ENCODE measurements at regions not wholly inside any gene's neighbourhood (a gene's known extent, or its start where the extent isn't known, plus 50 kb on each side); places are given as distances from the start of the nearest gene placed in this dataset.

DNA sequence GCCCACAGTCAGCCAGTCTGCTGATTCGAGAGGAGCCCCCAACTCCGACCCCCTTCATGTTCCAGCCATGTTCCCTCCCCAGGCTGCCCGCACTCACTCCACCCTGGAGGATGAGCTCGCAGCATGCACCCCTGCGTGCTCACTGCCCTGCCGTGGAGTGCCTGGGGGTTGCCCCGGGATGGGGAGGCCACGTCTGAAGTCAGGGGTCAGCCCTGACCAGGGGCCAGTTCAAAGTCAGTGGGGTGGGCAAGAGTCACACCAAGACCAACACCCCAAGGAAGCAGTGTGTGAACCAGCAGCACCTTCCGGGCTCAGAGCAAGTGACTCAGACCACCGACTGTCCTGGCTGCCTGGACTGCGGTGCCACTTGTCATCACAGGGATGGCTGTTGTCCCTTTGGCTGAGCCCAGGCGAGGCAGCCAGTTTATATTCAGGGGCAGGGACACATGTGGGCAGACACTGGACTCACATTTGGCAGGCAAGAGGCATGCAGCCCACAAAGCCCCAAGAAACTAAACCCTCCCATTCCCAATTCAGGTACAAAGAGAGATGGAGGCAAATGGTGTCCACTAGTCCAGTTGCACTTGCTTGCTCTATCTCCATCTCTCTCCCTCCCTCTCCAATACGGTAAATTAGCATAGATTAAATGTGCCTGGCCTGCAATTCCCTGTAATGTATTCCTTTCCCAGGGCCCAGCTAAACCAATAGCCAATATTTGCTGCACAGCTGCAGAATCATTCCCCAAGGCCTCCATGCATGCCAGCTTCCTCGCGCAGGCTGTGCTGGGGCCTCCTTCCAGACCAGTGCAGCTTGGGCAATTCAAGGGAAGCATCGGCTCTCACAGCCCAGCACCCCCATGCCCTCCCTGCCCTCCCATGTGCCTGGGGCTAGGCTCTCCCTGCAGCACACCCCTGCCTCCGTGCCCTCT is 135.7 kb upstream of the IQSEC1 start:
- H3K4me3 ChIP-seq (ENCODE audit: low read depth, low read length), result no peak overlapping the region
- TF ChIP-seq, protein P1, sequence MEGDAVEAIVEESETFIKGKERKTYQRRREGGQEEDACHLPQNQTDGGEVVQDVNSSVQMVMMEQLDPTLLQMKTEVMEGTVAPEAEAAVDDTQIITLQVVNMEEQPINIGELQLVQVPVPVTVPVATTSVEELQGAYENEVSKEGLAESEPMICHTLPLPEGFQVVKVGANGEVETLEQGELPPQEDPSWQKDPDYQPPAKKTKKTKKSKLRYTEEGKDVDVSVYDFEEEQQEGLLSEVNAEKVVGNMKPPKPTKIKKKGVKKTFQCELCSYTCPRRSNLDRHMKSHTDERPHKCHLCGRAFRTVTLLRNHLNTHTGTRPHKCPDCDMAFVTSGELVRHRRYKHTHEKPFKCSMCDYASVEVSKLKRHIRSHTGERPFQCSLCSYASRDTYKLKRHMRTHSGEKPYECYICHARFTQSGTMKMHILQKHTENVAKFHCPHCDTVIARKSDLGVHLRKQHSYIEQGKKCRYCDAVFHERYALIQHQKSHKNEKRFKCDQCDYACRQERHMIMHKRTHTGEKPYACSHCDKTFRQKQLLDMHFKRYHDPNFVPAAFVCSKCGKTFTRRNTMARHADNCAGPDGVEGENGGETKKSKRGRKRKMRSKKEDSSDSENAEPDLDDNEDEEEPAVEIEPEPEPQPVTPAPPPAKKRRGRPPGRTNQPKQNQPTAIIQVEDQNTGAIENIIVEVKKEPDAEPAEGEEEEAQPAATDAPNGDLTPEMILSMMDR (conservative IDR thresholded peaks at IDR 0.05; ENCODE audit: low read depth, low read length), result no peak
- DNase-seq (ENCODE audit: low read depth), result no peak

DNA sequence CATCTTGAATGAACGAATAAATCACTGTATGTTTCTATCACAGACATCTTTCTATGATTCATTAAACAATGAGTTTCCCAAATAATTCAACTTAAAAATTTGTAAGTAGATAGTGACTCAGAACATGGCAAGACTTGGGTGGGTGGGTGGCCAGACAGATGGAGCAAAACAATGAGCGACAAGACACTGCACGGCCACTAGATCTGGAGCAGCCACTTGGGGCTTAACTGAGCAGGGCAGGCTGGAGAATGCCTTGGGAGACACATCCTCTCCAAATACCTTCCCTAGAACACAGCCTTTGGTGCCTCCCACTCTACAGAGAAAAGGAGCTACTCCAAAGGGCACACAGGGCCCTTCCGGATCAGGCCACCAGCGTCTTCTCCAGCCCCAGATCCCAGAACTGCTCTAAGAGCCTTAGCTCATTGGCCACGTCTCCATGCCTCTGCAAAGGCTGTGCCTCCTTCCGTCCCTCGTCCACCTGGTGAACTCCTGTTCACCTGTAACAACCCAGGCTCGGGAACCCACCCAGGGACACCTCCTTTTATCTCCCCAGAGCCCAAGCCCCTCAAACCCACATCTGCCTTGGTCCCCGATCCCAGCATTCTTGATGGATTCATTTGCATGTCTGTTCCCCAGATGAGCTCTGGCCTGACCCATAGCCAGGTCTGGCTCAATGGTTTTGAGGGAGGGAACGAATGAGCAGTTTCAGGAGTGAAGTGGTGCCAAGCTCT is 134.9 kb upstream of the IQSEC1 start:
- TF ChIP-seq, protein P1 (conservative IDR thresholded peaks at IDR 0.05; ENCODE audit: low read depth, low read length), result no peak
- DNase-seq (ENCODE audit: low read depth), result no peak
- H3K4me3 ChIP-seq (ENCODE audit: low read depth, low read length), result no peak overlapping the region

DNA sequence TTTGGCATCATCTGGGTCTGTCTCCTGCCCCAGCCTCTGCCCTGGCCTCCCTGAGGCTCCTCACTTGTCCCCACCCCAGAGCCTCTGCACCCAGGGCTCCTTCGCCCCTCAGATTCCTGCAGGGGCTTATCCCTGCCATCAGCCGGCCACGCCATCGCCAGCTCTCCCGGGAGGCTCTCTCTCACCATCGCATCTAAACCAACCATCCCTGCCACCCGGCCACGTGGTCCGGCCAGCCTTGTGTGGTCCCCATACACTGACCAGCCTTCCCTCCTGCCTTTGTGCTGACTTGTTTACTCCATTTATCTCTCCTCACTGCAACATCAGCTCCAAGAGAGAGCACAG is 134.3 kb upstream of the IQSEC1 start:
- TF ChIP-seq, protein P1 (conservative IDR thresholded peaks at IDR 0.05; ENCODE audit: low read depth, low read length), result no peak
- no peak for DNase-seq (ENCODE audit: low read depth)
- no peak overlapping the region for H3K4me3 ChIP-seq (ENCODE audit: low read depth, low read length)

DNA sequence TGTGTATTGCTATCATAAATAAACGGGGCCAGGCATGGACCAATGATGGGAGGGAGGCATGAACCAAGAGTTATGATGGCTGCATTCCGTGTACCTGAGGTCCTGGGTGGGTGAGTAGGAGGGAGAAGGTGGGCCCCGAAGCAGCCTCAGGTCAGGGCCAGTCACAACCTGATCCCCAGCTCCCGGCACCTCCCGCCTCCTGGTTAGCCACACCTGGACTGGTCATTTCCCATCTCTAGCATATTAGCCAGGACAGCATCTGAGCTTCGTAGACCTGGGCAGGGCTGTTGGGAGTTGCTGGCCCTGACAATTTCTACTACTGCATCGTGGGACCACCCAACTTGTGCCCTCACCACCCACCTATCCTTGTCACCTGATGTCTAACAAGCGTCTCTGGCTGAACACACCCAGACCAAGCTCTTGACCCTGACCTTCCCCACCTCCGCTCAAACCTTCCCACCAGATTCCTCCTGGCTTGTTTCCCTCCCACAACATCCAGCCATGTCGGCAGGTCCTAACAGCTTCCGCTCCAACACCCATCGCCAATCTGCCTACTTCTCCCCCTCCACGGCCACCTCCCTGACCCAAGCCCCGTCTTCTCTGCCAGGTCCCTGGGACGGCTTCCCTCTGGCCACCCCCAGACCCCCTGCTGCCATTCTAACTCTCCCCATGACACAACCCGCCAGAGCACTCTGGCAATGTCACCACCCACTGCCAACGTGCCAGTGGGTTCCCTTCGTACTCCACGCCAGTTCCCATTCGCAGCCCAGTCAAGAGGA is 133.8 kb upstream of the IQSEC1 start:
- H3K4me3 ChIP-seq (ENCODE audit: low read depth, low read length), result no peak overlapping the region
- DNase-seq (ENCODE audit: low read depth), result no peak
- TF ChIP-seq, protein P1 (conservative IDR thresholded peaks at IDR 0.05; ENCODE audit: low read depth, low read length), result no peak

GRCh38 chr3:13205567-13206143 is 132.4 kb upstream of the IQSEC1 start:
- TF ChIP-seq, protein P1 (conservative IDR thresholded peaks at IDR 0.05; ENCODE audit: low read depth, low read length), result no peak
- DNase-seq (ENCODE audit: low read depth), result no peak
- no peak overlapping the region for H3K4me3 ChIP-seq (ENCODE audit: low read depth, low read length)

DNA sequence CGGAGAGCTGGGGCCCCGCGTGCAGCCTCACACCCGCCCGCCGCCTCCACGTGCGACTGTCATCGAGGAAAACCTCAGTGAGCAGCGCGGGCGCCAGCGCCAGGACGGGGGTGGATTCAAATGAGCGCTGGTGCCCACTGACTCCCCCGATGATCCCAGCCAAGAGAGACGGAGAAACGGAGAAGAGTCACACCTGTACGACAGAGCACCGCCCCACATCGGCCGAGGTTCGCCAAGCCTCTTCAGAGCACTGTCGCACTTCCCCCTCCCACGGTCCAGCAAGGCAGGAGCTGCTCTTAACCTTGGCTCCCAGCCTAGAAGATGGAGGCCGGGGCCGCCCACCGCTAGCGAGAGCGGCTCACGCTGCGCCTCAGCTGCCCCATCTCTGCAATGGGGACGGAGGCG is 130.9 kb upstream of the IQSEC1 start:
- TF ChIP-seq, protein P1 (conservative IDR thresholded peaks at IDR 0.05; ENCODE audit: low read depth, low read length), result no peak
- DNase-seq (ENCODE audit: low read depth), result no peak
- H3K4me3 ChIP-seq (ENCODE audit: low read depth, low read length), result peak overlapping the region; percentile 4
